ENCODE measurements at regions not wholly inside any gene's neighbourhood (a gene's known extent, or its start where the extent isn't known, plus 50 kb on each side); places are given as distances from the start of the nearest gene placed in this dataset.
"Not testable (repeated sequence)": the region's sequence is repeated elsewhere in the genome, so short reads cannot be mapped to it uniquely, and the experiment has no call there.

GRCh38 chr21:38082936-38083485 lies 166.8 kb upstream of the KCNJ6 start:
- no peak for TF ChIP-seq CTCF (IDR thresholded peaks at IDR 0.05)
- H3K4me3 Mint-ChIP-seq, result no peak overlapping the region
- H3K4me1 Mint-ChIP-seq, result peaks cover 6% of the 10 kb centered on the region
- H3K27ac Mint-ChIP-seq, result no peak overlapping the region
- no peak for DNase-seq
- H3K36me3 Mint-ChIP-seq (ENCODE audit: low read depth), result no peaks in the 10 kb centered on the region
- H3K27me3 Mint-ChIP-seq (ENCODE audit: low read depth, poor library complexity), result no peaks in the 10 kb centered on the region
- no peaks in the 10 kb centered on the region for H3K9me3 Mint-ChIP-seq

GRCh38 chr21:38083535-38083934 lies 167.3 kb upstream of the KCNJ6 start:
- peaks cover 6% of the 10 kb centered on the region for H3K4me1 Mint-ChIP-seq
- no peaks in the 10 kb centered on the region for H3K9me3 Mint-ChIP-seq
- no peaks in the 10 kb centered on the region for H3K27me3 Mint-ChIP-seq (ENCODE audit: low read depth, poor library complexity)
- H3K36me3 Mint-ChIP-seq (ENCODE audit: low read depth), result no peaks in the 10 kb centered on the region
- TF ChIP-seq CTCF (IDR thresholded peaks at IDR 0.05), result no peak
- no peak overlapping the region for H3K4me3 Mint-ChIP-seq
- no peak for DNase-seq
- H3K27ac Mint-ChIP-seq, result no peak overlapping the region

GRCh38 chr21:38086580-38086979 lies 170.2 kb upstream of the KCNJ15 start:
- Mint-ChIP-seq H3K27me3 (ENCODE audit: low read depth, poor library complexity) (no peaks in the 10 kb centered on the region), H3K4me3 (no peak overlapping the region), H3K9me3 (no peaks in the 10 kb centered on the region), H3K36me3 (ENCODE audit: low read depth) (no peaks in the 10 kb centered on the region), H3K27ac (no peak overlapping the region), H3K4me1 (no peaks in the 10 kb centered on the region)
- DNase-seq, result no peak
- no peak for TF ChIP-seq CTCF (IDR thresholded peaks at IDR 0.05)

- H3K27me3 Mint-ChIP-seq (ENCODE audit: low read depth, poor library complexity), result no peaks in the 10 kb centered on the region
- no peaks in the 10 kb centered on the region for H3K36me3 Mint-ChIP-seq (ENCODE audit: low read depth)
- no peak for DNase-seq
- no peak for TF ChIP-seq CTCF (IDR thresholded peaks at IDR 0.05)
- no peak overlapping the region for H3K4me3 Mint-ChIP-seq
- H3K9me3 Mint-ChIP-seq, result no peaks in the 10 kb centered on the region
- H3K27ac Mint-ChIP-seq, result no peak overlapping the region
- H3K4me1 Mint-ChIP-seq, result no peaks in the 10 kb centered on the region
Measured at GRCh38 chr21:38088916-38089762, 167.7 kb upstream of the KCNJ15 start.

GRCh38 chr21:38089763-38090046 lies 167.1 kb upstream of the KCNJ15 start:
- Mint-ChIP-seq H3K27me3 (ENCODE audit: low read depth, poor library complexity) (no peaks in the 10 kb centered on the region), H3K27ac (no peak overlapping the region), H3K36me3 (ENCODE audit: low read depth) (no peaks in the 10 kb centered on the region), H3K9me3 (no peaks in the 10 kb centered on the region), H3K4me1 (no peaks in the 10 kb centered on the region), H3K4me3 (no peak overlapping the region)
- TF ChIP-seq CTCF (IDR thresholded peaks at IDR 0.05), result no peak
- DNase-seq, result no peak

- H3K27ac Mint-ChIP-seq; H3K27me3 Mint-ChIP-seq (ENCODE audit: low read depth, poor library complexity); H3K4me1 Mint-ChIP-seq; H3K36me3 Mint-ChIP-seq (ENCODE audit: low read depth); DNase-seq; H3K4me3 Mint-ChIP-seq; H3K9me3 Mint-ChIP-seq: not testable (repeated sequence)
Measured at GRCh38 chr21:38091061-38091460, 165.7 kb upstream of the KCNJ15 start.

All from nephron progenitor cell (in vitro differentiated cells).